IMR-90 (cell line): ENCODE measurements at regions not wholly inside any gene's neighbourhood (a gene's known extent, or its start where the extent isn't known, plus 50 kb on each side); places are given as distances from the start of the nearest gene placed in this dataset.

Source experiments
- ATAC-seq: fragments of 200-7000 bp; cut with Tn5 transposase; 2 replicates; pipeline ENCODE4 v1.9.1; 2020; ENCODE audit warnings: low read depth, mild to moderate bottlenecking, moderate library complexity
- BruUV-seq: library from RNA; stranded (reverse); fragments of 400-500 nt; replicated peaks from 2 replicates; lab custom pipeline; 2021; lab: Mats Ljungman, UMichigan
- CTCF ChIA-PET: fragments of 300-600 bp; formaldehyde crosslinking; extraction: SDS; loops from one replicate; lab custom pipeline; 2021; ENCODE audit warnings: antibody characterized with exemption; lab: Yijun Ruan, JAX
- POLR2A ChIA-PET: fragments of 300-600 bp; sonication (Branson Sonifier 250); formaldehyde crosslinking; loops from one replicate; lab custom pipeline; 2022; ENCODE audit warnings: antibody characterized with exemption; ENCODE audit not compliant: unreplicated experiment; lab: Charles Lee
- DNase-seq: peaks from one replicate; pipeline ENCODE4 v3.0.0; 2013
- H2AFZ ChIP-seq: replicated peaks from 2 replicates; pipeline ENCODE3; 2013; ENCODE audit warnings: low read length, mild to moderate bottlenecking; ENCODE audit not compliant: poor library complexity
- H2AK5ac ChIP-seq: 2 replicates; pipeline ENCODE4 v1.6.1; 2013; ENCODE audit warnings: low read depth, low read length, inconsistent platforms
- H2AK9ac ChIP-seq: replicated peaks from 2 replicates; pipeline ENCODE3; 2013; ENCODE audit warnings: mild to moderate bottlenecking, low read depth, low read length, moderate library complexity; ENCODE audit not compliant: poor library complexity
- H2BK120ac ChIP-seq: 2 replicates; pipeline ENCODE4 v1.6.1; 2013; ENCODE audit warnings: low read depth, low read length, inconsistent platforms
- H2BK15ac ChIP-seq: 3 replicates; pipeline ENCODE4 v1.6.1; 2013; ENCODE audit warnings: low read depth, low read length, inconsistent platforms
- H2BK20ac ChIP-seq: 2 replicates; pipeline ENCODE4 v1.6.1; 2013; ENCODE audit warnings: low read depth, mild to moderate bottlenecking, inconsistent platforms, low read length, moderate library complexity
- H2BK5ac ChIP-seq: 2 replicates; pipeline ENCODE4 v1.6.1; 2013; ENCODE audit warnings: mild to moderate bottlenecking, low read depth, low read length, inconsistent platforms; ENCODE audit not compliant: poor library complexity, severe bottlenecking
- H3K14ac ChIP-seq: replicated peaks from 2 replicates; pipeline ENCODE4 v1.6.1; 2013; ENCODE audit warnings: low read depth, low read length, inconsistent platforms
- H3K18ac ChIP-seq: 2 replicates; pipeline ENCODE4 v1.6.1; 2013; ENCODE audit warnings: low read depth, low read length, control low read depth
- H3K23ac ChIP-seq: 2 replicates; pipeline ENCODE4 v1.6.1; 2013; ENCODE audit warnings: low read depth, low read length, inconsistent platforms
- H3K27ac ChIP-seq: 2 replicates; pipeline ENCODE4 v1.5.1; 2013; ENCODE audit warnings: mild to moderate bottlenecking, control low read depth, low read length; ENCODE audit not compliant: insufficient read depth
- H3K27me3 ChIP-seq: 2 replicates; pipeline ENCODE4 v1.6.1; 2013; ENCODE audit warnings: low read length; ENCODE audit not compliant: control insufficient read depth, insufficient read depth
- H3K36me3 ChIP-seq: 2 replicates; pipeline ENCODE4 v1.6.1; 2013; ENCODE audit warnings: low read length, mixed read lengths; ENCODE audit not compliant: control insufficient read depth, insufficient read depth
- H3K4ac ChIP-seq: 2 replicates; pipeline ENCODE4 v1.6.1; 2013; ENCODE audit warnings: low read depth, low read length, inconsistent platforms
- H3K4me1 ChIP-seq: 2 replicates; pipeline ENCODE4 v1.6.1; 2013; ENCODE audit warnings: low read length, mixed read lengths; ENCODE audit not compliant: control insufficient read depth, insufficient read depth
- H3K4me2 ChIP-seq: 2 replicates; pipeline ENCODE4 v1.6.1; 2013; ENCODE audit warnings: low read depth, mild to moderate bottlenecking, control low read depth, low read length, moderate library complexity
- H3K4me3 ChIP-seq: 2 replicates; pipeline ENCODE4 v1.5.1; 2013; ENCODE audit warnings: low read depth, mild to moderate bottlenecking, control low read depth, low read length, moderate library complexity; ENCODE audit not compliant: insufficient read depth
- H3K56ac ChIP-seq: 2 replicates; pipeline ENCODE4 v1.6.1; 2013; ENCODE audit warnings: low read length, inconsistent platforms; ENCODE audit not compliant: insufficient read depth; ENCODE audit errors: extremely low read depth
- H3K79me1 ChIP-seq, 2 experiments: 2 replicates each; pipeline ENCODE4 v1.6.1; 2013; ENCODE audit warnings: low read length in 2 of 2, inconsistent platforms in 1 of 2, low read depth in 1 of 2
- H3K9ac ChIP-seq: 2 replicates; pipeline ENCODE4 v1.6.1; 2013; ENCODE audit warnings: low read depth, low read length, control low read depth
- H3K9me1 ChIP-seq: 2 replicates; pipeline ENCODE4 v1.6.1; 2013; ENCODE audit warnings: low read length, inconsistent platforms; ENCODE audit not compliant: insufficient read depth
- H3K9me3 ChIP-seq: 2 replicates; pipeline ENCODE4 v1.6.1; 2013; ENCODE audit warnings: low read length; ENCODE audit not compliant: control insufficient read depth, insufficient read depth
- H4K20me1 ChIP-seq: 2 replicates; pipeline ENCODE4 v1.6.1; 2013; ENCODE audit warnings: low read length, inconsistent platforms; ENCODE audit not compliant: insufficient read depth
- H4K5ac ChIP-seq: 2 replicates; pipeline ENCODE4 v1.6.1; 2013; ENCODE audit warnings: mild to moderate bottlenecking, low read depth, low read length, control low read depth
- H4K8ac ChIP-seq, 2 experiments: 2 replicates each; pipeline ENCODE4 v1.6.1; 2013; ENCODE audit warnings: low read depth in 2 of 2, low read length in 2 of 2, control low read depth in 1 of 2, inconsistent platforms in 1 of 2
- H4K91ac ChIP-seq: 2 replicates; pipeline ENCODE4 v1.6.1; 2013; ENCODE audit warnings: low read depth, low read length, inconsistent platforms; ENCODE audit not compliant: insufficient read depth
- BHLHE40 ChIP-seq: fragments of 150-350 bp; IDR thresholded peaks from 2 replicates; pipeline ENCODE4 v1.6.1; 2016; ENCODE audit warnings: mild to moderate bottlenecking, low read depth, low read length
- CEBPB ChIP-seq: IDR thresholded peaks from 2 replicates; pipeline ENCODE4 v1.6.1; 2012; ENCODE audit warnings: low read depth, low read length, improper control_type of control experiment
- CHD1 ChIP-seq: IDR thresholded peaks from 2 replicates; pipeline ENCODE4 v1.6.1; 2012; ENCODE audit warnings: low read depth, low read length, improper control_type of control experiment
- MAZ ChIP-seq: IDR thresholded peaks from 2 replicates; pipeline ENCODE4 v1.6.1; 2012; ENCODE audit warnings: low read depth, mild to moderate bottlenecking, low read length, improper control_type of control experiment, moderate library complexity, borderline replicate concordance
- NFE2L2 ChIP-seq: fragments of 150-350 bp; IDR thresholded peaks from 2 replicates; pipeline ENCODE4 v1.6.1; 2016; ENCODE audit warnings: low read depth, mild to moderate bottlenecking, low read length
- RCOR1 ChIP-seq: IDR thresholded peaks from 2 replicates; pipeline ENCODE4 v1.6.1; 2012; ENCODE audit warnings: mild to moderate bottlenecking, low read length, improper control_type of control experiment; ENCODE audit not compliant: insufficient replicate concordance
- WGBS, 2 experiments: methylation state at CpG; one replicate each; pipeline versions ENCODE4 v1.1.5 to v1.1.7; 2013; ENCODE audit warnings: missing lambda C conversion rate in 2 of 2; ENCODE audit not compliant: insufficient read length in 1 of 2; ENCODE audit errors: extremely low coverage in 2 of 2; 5-methylcytosine and 5-hydroxymethylcytosine counted together
- dilution Hi-C: fragments of 300-500 bp; cut with HindIII; formaldehyde crosslinking; loops from one replicate; pipeline ENCODE4 v1.14.3; 2018; ENCODE audit warnings: low sequenced_read_pairs; ENCODE audit not compliant: unreplicated experiment
- in situ Hi-C: fragments of 300-500 bp; cut with MboI; formaldehyde crosslinking; loops from 3 replicates; pipeline ENCODE4 v1.14.3; 2019; ENCODE audit warnings: low sequenced_read_pairs, inconsistent platforms, mixed read lengths
- intact Hi-C: fragments of 100-400 bp; cut with micrococcal nuclease; formaldehyde crosslinking; loops from 2 replicates; pipeline ENCODE4 v1.10.0; 2022
- TF ChIP-seq, protein P1 (sequence below): conservative IDR thresholded peaks from 2 replicates; pipeline ENCODE4 v1.5.1; 2012; ENCODE audit warnings: mild to moderate bottlenecking, low read depth, low read length, improper control_type of control experiment

DNA sequence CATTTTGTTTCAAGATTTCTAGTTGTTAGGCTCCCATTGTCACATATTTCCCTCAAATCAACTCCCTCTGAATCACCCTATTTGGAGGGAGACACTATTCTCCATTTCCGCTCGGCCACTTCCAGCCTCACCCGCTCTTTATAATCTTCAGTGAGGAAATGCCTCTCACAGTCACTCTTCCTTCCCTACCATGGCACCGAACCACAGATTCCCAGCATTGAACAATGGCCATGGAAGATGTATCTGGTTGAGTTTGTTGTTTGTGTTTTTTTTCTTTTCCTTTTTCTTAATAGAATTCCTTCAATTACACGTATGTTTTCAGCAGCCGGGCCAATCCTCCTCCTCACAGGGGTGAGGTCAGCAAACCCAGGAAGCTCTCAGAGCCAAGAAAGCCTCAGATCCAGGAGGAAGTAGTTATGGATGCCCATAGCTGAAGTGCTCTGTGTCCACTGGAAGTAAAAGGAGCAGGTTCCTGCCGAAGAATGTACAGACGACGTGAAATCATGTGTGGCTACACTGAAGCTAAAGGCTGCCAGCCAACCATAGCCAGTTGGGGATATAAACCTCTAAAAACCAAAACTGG, 472.1 kb downstream of the FOXO1 start (continued):
- TF ChIP-seq, protein P1, sequence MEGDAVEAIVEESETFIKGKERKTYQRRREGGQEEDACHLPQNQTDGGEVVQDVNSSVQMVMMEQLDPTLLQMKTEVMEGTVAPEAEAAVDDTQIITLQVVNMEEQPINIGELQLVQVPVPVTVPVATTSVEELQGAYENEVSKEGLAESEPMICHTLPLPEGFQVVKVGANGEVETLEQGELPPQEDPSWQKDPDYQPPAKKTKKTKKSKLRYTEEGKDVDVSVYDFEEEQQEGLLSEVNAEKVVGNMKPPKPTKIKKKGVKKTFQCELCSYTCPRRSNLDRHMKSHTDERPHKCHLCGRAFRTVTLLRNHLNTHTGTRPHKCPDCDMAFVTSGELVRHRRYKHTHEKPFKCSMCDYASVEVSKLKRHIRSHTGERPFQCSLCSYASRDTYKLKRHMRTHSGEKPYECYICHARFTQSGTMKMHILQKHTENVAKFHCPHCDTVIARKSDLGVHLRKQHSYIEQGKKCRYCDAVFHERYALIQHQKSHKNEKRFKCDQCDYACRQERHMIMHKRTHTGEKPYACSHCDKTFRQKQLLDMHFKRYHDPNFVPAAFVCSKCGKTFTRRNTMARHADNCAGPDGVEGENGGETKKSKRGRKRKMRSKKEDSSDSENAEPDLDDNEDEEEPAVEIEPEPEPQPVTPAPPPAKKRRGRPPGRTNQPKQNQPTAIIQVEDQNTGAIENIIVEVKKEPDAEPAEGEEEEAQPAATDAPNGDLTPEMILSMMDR: no peak

DNA sequence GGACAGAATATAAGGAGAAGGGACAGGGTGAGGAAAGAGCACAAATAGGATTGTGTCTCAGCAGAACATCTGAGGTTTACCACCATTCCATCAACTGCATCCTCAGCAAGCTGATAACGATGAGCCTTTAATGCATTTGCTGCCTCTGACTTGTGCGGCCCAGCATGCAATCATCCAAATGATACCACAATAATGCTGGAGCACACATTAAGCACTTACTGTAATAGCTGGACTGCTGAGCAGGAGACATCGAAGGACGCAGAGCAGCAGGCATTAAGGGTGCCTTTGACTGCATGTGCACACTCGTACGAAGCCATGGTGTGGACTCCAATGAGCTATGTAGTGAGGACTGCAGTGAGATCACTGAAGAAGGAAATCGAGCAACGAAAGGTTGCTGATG, 469.4 kb downstream of the FOXO1 start:
- H3K4me2 ChIP-seq: no peak overlapping the region
- no peak overlapping the region for H3K23ac ChIP-seq
- BruUV-seq: no TSS peak
- no peaks in the 10 kb centered on the region for H3K79me1 ChIP-seq
- intact Hi-C loops (no loop called here), dilution Hi-C loops (no loop called here), in situ Hi-C loops (no loop called here)
- 88% methylated on average over 5 of the region's 8 CpGs; no CpG with 5 or more reads in 1 of the 2 experiments for WGBS, 2 experiments
- ChIA-PET CTCF (no interaction called here), POLR2A (no interaction called here)
- H2BK20ac ChIP-seq: no peak overlapping the region
- H3K14ac ChIP-seq: no peak overlapping the region
- H3K9me1 ChIP-seq: no peaks in the 10 kb centered on the region
- no peak overlapping the region for H3K9ac ChIP-seq
- H3K9me3 ChIP-seq: no peaks in the 10 kb centered on the region
- H3K27ac ChIP-seq: no peak overlapping the region
- H4K8ac ChIP-seq: no peak overlapping the region
- no peak overlapping the region for H3K4ac ChIP-seq
- H3K18ac ChIP-seq: no peak overlapping the region
- H2BK15ac ChIP-seq: no peak overlapping the region
- H2BK5ac ChIP-seq: no peak overlapping the region
- no peak overlapping the region for H2AK5ac ChIP-seq
- no peaks in the 10 kb centered on the region for H3K36me3 ChIP-seq
- ATAC-seq (no peak), DNase-seq (no peak)
- H3K4me1 ChIP-seq: no peaks in the 10 kb centered on the region
- no peak overlapping the region for H3K4me3 ChIP-seq
- no peak overlapping the region for H2AFZ ChIP-seq
- TF ChIP-seq RCOR1 (no peak), NFE2L2 (no peak), CHD1 (no peak), MAZ (no peak), CEBPB (no peak), BHLHE40 (no peak)
- no peaks in the 10 kb centered on the region for H3K27me3 ChIP-seq
- no peak overlapping the region for H4K91ac ChIP-seq
- H3K56ac ChIP-seq: no peak overlapping the region
- H2AK9ac ChIP-seq: no peak overlapping the region
- H4K20me1 ChIP-seq: no peaks in the 10 kb centered on the region
- H2BK120ac ChIP-seq: no peak overlapping the region
- H4K5ac ChIP-seq: no peak overlapping the region
